ENCODE measurements at regions not wholly inside any gene's neighbourhood (a gene's known extent, or its start where the extent isn't known, plus 50 kb on each side); places are given as distances from the start of the nearest gene placed in this dataset.

DNA sequence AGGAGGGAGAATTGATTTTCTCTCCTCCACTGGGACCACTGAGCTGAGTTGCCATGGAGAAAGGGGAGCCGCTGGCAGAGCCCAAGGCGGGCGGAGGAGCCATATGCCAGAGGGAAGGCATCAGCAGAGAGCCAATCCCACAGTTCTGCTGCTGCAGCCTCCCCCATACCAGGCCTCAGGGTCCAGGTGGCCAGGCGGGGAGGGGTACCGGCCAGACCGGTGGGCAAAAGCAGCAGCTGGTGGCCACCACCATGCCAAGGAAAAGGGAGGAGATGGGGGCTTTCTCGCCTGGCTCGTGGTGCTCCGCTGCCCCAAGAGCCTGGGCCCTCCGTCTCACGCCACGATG lies 72.8 kb downstream of the PITPNM2 start:
- H3K27ac ChIP-seq (ENCODE audit: low read depth in 2 of 2, low read length in 2 of 2) = no peak overlapping the region
- H3K36me3 ChIP-seq (ENCODE audit: control insufficient read depth in 2 of 2, insufficient read depth in 2 of 2, low read length in 2 of 2) = no peaks in the 10 kb centered on the region
- H3K9ac ChIP-seq (ENCODE audit: low read depth in 1 of 2, low read length in 2 of 2) = no peak overlapping the region
- H3K4me3 ChIP-seq (ENCODE audit: low read length in 2 of 2) = no peak overlapping the region
- peaks cover 6 to 13% of the 10 kb centered on the region in 2 donors for H3K4me1 ChIP-seq (ENCODE audit: control insufficient read depth in 2 of 2, insufficient read depth in 2 of 2, low read length in 2 of 2)
- H3K9me3 ChIP-seq (ENCODE audit: control insufficient read depth in 2 of 2, low read length in 2 of 2) = no peaks in the 10 kb centered on the region
- no peaks in the 10 kb centered on the region for H3K27me3 ChIP-seq (ENCODE audit: control insufficient read depth in 2 of 2, insufficient read depth in 2 of 2, low read length in 2 of 2)

DNA sequence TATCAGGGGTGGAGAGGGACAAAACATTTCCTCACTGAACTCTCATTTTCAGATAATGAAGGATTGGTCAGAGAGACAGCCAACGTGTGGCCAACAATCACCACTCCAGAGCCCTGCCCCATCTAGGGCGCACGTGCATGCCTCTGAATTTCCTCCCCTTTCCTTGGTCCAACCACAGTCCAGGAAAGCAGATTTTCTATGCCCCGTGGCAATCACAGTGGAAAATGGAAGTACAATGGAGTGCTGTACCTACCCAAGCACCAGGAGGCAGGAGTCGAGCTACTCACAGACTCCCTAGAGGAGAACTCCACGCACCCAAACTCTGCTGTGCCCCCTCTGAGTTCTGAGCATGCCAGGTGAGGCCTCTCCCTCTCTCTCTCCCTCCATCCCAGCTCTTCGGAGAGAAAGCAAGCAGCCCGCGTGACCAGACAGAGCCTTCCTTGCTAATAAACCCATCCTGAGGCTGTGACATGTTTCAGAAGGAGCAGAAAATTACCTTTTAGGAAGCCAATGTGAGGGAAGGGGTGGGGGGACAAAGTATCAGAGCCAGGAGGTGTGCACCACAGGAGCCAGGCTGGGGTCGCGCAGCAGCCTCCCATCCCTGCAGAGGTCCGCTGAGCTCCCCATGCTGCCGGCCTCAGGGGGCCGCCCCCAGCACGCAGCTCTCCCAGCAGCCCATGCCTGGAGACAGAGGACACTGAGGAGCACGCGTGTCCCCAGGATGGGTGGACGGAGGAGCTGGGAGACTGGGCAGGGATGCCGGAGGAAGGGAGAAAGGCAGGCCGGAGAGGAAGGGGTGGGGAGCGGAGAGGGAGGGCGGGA lies 73.4 kb downstream of the PITPNM2 start:
- Histone ChIP-seq H3K36me3 (ENCODE audit: control insufficient read depth in 2 of 2, insufficient read depth in 2 of 2, low read length in 2 of 2) (no peaks in the 10 kb centered on the region), H3K27me3 (ENCODE audit: control insufficient read depth in 2 of 2, insufficient read depth in 2 of 2, low read length in 2 of 2) (no peaks in the 10 kb centered on the region), H3K4me3 (ENCODE audit: low read length in 2 of 2) (no peak overlapping the region), H3K9me3 (ENCODE audit: control insufficient read depth in 2 of 2, low read length in 2 of 2) (no peaks in the 10 kb centered on the region), H3K9ac (ENCODE audit: low read depth in 1 of 2, low read length in 2 of 2) (no peak overlapping the region), H3K4me1 (ENCODE audit: control insufficient read depth in 2 of 2, insufficient read depth in 2 of 2, low read length in 2 of 2) (peaks cover 6 to 13% of the 10 kb centered on the region in 2 donors), H3K27ac (ENCODE audit: low read depth in 2 of 2, low read length in 2 of 2) (peak overlapping the region in 1 of 2 donors; percentile 40)

DNA sequence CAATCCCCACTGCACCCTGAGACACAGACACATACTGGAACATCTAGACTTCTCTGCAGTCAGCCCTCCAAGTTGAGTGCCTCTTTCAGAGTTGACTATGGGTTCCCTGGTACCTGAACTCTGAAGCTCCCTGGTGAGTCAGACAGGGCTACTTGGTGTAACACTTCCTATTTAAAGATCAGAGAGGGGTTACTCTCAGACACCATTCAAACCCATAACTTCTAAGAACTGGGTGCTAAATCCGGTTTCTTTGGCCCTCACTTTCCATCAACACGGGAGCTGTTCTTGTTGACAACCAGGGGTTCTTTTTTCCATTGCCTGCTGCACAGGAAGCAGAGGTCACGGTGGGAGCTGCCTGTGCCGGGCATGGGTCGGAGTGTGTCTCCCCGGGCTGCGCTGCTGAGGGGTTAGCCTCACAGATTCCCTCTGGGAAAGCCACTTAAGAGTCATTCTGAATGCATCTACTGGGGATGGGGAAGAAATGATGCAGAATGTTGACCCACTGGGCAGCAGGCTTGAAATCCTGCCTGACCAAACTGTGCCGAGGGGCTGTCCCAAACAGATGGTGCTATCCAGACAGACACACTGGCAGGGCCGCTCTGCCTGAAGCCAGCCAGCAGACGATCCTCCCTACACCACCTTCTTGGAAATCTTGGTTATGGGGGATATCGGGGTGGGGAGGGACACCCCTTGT lies 74.1 kb downstream of the PITPNM2 start:
- Histone ChIP-seq H3K27ac (ENCODE audit: low read depth in 2 of 2, low read length in 2 of 2) (peak overlapping the region; percentile 10 to 75), H3K9ac (ENCODE audit: low read depth in 1 of 2, low read length in 2 of 2) (no peak overlapping the region), H3K36me3 (ENCODE audit: control insufficient read depth in 2 of 2, insufficient read depth in 2 of 2, low read length in 2 of 2) (no peaks in the 10 kb centered on the region), H3K9me3 (ENCODE audit: control insufficient read depth in 2 of 2, low read length in 2 of 2) (no peaks in the 10 kb centered on the region), H3K27me3 (ENCODE audit: control insufficient read depth in 2 of 2, insufficient read depth in 2 of 2, low read length in 2 of 2) (no peaks in the 10 kb centered on the region), H3K4me3 (ENCODE audit: low read length in 2 of 2) (no peak overlapping the region), H3K4me1 (ENCODE audit: control insufficient read depth in 2 of 2, insufficient read depth in 2 of 2, low read length in 2 of 2) (peaks cover 6 to 13% of the 10 kb centered on the region in 2 donors)

DNA sequence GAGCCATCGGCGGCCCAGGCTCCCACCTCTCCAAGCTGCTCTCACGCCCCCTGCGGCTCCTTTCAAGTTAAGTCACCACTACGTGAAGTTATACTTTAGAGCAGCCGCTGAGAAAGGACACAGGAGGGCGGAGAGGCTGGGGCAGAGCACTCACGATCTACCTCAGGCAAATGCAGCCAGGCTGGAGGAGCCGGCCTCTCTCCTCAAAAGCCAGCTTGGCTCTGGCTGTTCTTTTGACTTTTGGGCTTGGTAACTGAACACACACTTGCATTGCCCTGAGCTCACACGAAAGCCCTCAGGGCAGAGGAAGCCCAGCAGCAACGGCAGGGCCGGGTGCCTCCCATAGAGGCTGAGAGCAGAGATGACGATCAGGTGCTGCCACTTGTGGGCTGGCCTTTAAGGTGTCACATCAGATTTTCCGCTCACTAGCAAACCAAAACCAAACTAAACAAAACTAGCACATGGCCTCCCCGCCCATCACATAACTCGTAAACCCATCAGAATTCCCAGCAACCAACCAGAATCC lies 75.2 kb downstream of the PITPNM2 start:
- no peaks in the 10 kb centered on the region for H3K9me3 ChIP-seq (ENCODE audit: control insufficient read depth in 2 of 2, low read length in 2 of 2)
- peak overlapping the region; percentile 16 to 34 for H3K9ac ChIP-seq (ENCODE audit: low read depth in 1 of 2, low read length in 2 of 2)
- H3K36me3 ChIP-seq (ENCODE audit: control insufficient read depth in 2 of 2, insufficient read depth in 2 of 2, low read length in 2 of 2) = no peaks in the 10 kb centered on the region
- H3K4me1 ChIP-seq (ENCODE audit: control insufficient read depth in 2 of 2, insufficient read depth in 2 of 2, low read length in 2 of 2) = peaks cover 6 to 18% of the 10 kb centered on the region in 2 donors
- H3K27me3 ChIP-seq (ENCODE audit: control insufficient read depth in 2 of 2, insufficient read depth in 2 of 2, low read length in 2 of 2) = no peaks in the 10 kb centered on the region
- peak overlapping the region; percentile 21 to 54 for H3K4me3 ChIP-seq (ENCODE audit: low read length in 2 of 2)
- H3K27ac ChIP-seq (ENCODE audit: low read depth in 2 of 2, low read length in 2 of 2) = peak overlapping the region; percentile 10 to 75

DNA sequence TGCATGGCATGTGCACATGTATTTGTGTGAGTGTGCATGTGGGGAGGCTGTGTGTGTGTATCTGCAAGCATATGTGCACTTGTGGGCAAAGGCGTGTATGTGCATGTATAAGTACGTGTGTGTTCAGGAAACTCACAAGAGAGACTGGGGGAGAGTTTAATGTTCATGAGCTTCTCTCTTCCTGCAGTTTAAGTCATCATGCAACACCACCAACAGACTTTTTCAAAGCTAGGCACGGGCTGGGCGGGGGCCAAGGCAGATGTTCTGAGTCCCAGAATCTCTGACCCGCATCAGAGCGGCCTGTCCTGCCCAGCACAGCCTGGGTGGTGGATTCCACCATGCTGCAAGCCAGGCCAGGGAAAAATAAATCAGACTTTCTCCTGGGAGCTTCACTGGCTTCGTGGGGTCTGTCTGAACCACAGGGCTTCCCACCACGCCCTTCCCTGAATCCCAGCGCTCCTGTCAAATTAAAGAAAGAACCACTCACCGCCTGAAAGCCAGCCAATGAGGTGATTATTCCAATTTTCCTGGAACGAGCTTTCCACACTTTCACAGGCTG lies 75.7 kb downstream of the PITPNM2 start:
- peaks cover 6 to 19% of the 10 kb centered on the region in 2 donors for H3K4me1 ChIP-seq (ENCODE audit: control insufficient read depth in 2 of 2, insufficient read depth in 2 of 2, low read length in 2 of 2)
- H3K27me3 ChIP-seq (ENCODE audit: control insufficient read depth in 2 of 2, insufficient read depth in 2 of 2, low read length in 2 of 2) = no peaks in the 10 kb centered on the region
- no peaks in the 10 kb centered on the region for H3K9me3 ChIP-seq (ENCODE audit: control insufficient read depth in 2 of 2, low read length in 2 of 2)
- no peaks in the 10 kb centered on the region for H3K36me3 ChIP-seq (ENCODE audit: control insufficient read depth in 2 of 2, insufficient read depth in 2 of 2, low read length in 2 of 2)
- H3K9ac ChIP-seq (ENCODE audit: low read depth in 1 of 2, low read length in 2 of 2) = peak overlapping the region; percentile 16 to 34
- H3K4me3 ChIP-seq (ENCODE audit: low read length in 2 of 2) = peak overlapping the region in 1 of 2 donors; percentile 54
- peak overlapping the region in 1 of 2 donors; percentile 75 for H3K27ac ChIP-seq (ENCODE audit: low read depth in 2 of 2, low read length in 2 of 2)

DNA sequence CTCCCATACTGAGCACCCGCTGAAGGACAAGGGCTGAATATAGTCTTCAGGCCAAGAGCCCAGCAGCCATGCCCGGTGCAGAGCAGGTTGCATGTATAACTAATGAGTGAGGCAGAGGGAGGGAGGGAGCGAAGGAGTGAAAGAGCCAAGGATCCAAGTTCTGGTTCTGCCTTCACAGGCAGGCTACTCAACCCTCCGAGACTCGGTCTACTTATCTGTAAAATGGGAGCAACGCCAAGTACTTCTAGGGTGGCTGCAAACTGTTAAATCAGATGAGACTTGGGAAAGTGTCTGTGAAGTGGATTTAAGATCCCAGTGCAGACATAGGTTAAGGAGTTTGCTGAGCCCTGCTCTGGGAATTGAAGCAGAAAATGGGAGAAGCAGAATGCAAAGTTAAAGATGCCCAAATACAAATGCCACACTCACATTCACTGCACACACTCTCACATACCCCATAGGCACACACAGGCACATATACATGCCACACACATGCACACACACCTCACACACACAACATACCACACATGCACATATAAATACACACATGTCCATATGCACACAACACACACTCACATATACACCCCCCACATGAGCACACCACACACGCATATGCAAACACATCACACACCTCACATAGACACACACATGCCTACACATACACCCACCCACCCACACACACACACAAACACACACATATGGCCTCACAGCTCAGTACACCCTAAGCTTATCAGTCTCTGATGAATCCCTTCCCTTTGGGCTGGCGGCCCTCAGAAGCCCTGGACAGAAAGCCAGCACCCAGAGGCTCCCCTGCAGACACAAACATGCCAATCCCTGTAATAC lies 76.7 kb downstream of the PITPNM2 start:
- no peak overlapping the region for H3K27ac ChIP-seq (ENCODE audit: low read depth in 2 of 2, low read length in 2 of 2)
- peaks cover 6 to 19% of the 10 kb centered on the region in 2 donors for H3K4me1 ChIP-seq (ENCODE audit: control insufficient read depth in 2 of 2, insufficient read depth in 2 of 2, low read length in 2 of 2)
- no peak overlapping the region for H3K9ac ChIP-seq (ENCODE audit: low read depth in 1 of 2, low read length in 2 of 2)
- no peaks in the 10 kb centered on the region for H3K36me3 ChIP-seq (ENCODE audit: control insufficient read depth in 2 of 2, insufficient read depth in 2 of 2, low read length in 2 of 2)
- H3K9me3 ChIP-seq (ENCODE audit: control insufficient read depth in 2 of 2, low read length in 2 of 2) = no peaks in the 10 kb centered on the region
- H3K27me3 ChIP-seq (ENCODE audit: control insufficient read depth in 2 of 2, insufficient read depth in 2 of 2, low read length in 2 of 2) = no peaks in the 10 kb centered on the region
- no peak overlapping the region for H3K4me3 ChIP-seq (ENCODE audit: low read length in 2 of 2)

DNA sequence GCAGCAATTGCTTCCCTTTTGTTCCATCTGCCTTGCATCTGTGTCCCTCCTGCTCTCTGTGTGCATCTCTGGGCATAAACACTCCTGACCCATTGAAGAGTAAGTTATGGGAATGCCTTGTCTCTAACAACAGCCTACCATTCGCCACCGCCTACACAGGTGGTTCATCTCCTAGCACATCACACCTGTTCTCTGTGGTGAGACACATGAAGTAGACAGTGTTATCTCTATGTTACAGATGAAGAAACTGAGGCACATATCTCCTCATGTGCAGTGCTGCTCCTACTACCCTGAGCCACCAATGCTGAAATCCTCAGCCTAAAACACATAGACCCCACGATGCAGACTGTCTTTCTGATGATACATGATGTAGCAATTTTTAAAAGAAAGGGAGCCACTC lies 77.6 kb downstream of the PITPNM2 start:
- no peak overlapping the region for H3K27ac ChIP-seq (ENCODE audit: low read depth in 2 of 2, low read length in 2 of 2)
- no peaks in the 10 kb centered on the region for H3K36me3 ChIP-seq (ENCODE audit: control insufficient read depth in 2 of 2, insufficient read depth in 2 of 2, low read length in 2 of 2)
- H3K4me1 ChIP-seq (ENCODE audit: control insufficient read depth in 2 of 2, insufficient read depth in 2 of 2, low read length in 2 of 2) = peaks cover 6 to 19% of the 10 kb centered on the region in 2 donors

DNA sequence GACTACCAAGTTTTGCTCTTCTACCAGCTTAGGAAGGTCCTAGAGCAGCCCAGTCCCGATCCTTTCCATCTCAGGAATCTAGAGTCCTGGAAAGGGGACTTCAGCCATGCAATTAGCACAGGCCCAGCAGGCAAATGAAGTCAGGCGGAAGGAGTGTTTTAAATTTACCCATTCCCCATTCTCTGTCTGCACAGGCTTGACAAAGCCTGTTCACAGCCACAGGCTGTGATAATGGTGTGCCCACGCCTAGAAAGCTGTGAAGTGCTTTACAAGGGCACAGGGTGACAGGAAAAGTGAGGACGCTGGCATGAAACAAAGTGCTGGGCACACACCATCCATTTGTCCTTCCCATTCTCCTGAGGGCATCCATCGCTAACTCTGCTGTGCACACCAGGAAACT lies 79.0 kb downstream of the PITPNM2 start:
- H3K27ac ChIP-seq (ENCODE audit: low read depth in 2 of 2, low read length in 2 of 2) = peak overlapping the region in 1 of 2 donors; percentile 29
- peaks cover 6 to 18% of the 10 kb centered on the region in 2 donors for H3K4me1 ChIP-seq (ENCODE audit: control insufficient read depth in 2 of 2, insufficient read depth in 2 of 2, low read length in 2 of 2)

More for the DNA sequence above, 77.6 kb downstream of the PITPNM2 start:
- H3K9me3 ChIP-seq (ENCODE audit: control insufficient read depth in 2 of 2, low read length in 2 of 2) = no peaks in the 10 kb centered on the region
- H3K9ac ChIP-seq (ENCODE audit: low read depth in 1 of 2, low read length in 2 of 2) = no peak overlapping the region
- H3K4me3 ChIP-seq (ENCODE audit: low read length in 2 of 2) = no peak overlapping the region
- no peaks in the 10 kb centered on the region for H3K27me3 ChIP-seq (ENCODE audit: control insufficient read depth in 2 of 2, insufficient read depth in 2 of 2, low read length in 2 of 2)

DNA sequence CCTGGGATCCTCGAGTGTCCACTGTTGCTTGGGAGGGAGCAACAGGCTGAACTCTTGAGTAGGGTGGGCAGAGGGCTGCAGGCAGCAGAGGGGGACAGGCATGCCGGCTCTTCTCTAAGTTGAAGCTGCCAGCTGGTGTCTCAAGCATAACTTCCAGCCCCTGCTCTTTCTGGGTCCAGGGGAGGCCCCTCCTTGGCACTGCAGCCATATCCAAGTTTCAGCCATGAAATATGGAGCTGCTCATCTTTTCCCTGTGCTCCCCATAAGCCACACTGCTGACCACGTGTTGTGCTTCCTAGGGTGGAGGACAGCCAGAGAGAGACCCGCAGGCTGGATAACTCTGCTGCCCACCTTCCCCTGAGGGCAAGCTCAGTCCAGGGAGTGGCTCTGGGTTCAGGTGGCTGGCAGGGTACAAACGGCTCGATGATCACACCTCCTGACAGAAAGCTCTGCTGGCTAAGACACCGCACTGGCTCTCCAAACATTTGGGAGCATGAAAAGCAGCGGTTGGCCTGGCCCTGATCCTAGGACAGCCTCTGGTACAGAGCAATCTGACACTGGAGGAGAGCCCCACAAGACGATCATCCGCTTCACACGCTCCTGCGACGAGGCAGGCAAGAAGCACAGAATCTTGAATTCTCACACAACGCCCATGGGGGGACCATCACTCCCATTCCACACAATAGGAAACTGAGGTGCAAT lies 79.6 kb downstream of the PITPNM2 start:
- H3K4me1 ChIP-seq (ENCODE audit: control insufficient read depth in 2 of 2, insufficient read depth in 2 of 2, low read length in 2 of 2) = peaks cover 6 to 13% of the 10 kb centered on the region in 2 donors
- peak overlapping the region; percentile 31 to 59 for H3K27ac ChIP-seq (ENCODE audit: low read depth in 2 of 2, low read length in 2 of 2)

More for the DNA sequence above, 79.0 kb downstream of the PITPNM2 start:
- no peaks in the 10 kb centered on the region for H3K9me3 ChIP-seq (ENCODE audit: control insufficient read depth in 2 of 2, low read length in 2 of 2)
- no peak overlapping the region for H3K9ac ChIP-seq (ENCODE audit: low read depth in 1 of 2, low read length in 2 of 2)
- H3K36me3 ChIP-seq (ENCODE audit: control insufficient read depth in 2 of 2, insufficient read depth in 2 of 2, low read length in 2 of 2) = no peaks in the 10 kb centered on the region
- no peaks in the 10 kb centered on the region for H3K27me3 ChIP-seq (ENCODE audit: control insufficient read depth in 2 of 2, insufficient read depth in 2 of 2, low read length in 2 of 2)
- H3K4me3 ChIP-seq (ENCODE audit: low read length in 2 of 2) = no peak overlapping the region

More for the DNA sequence above, 79.6 kb downstream of the PITPNM2 start:
- Histone ChIP-seq H3K27me3 (ENCODE audit: control insufficient read depth in 2 of 2, insufficient read depth in 2 of 2, low read length in 2 of 2) (no peaks in the 10 kb centered on the region), H3K9ac (ENCODE audit: low read depth in 1 of 2, low read length in 2 of 2) (no peak overlapping the region), H3K36me3 (ENCODE audit: control insufficient read depth in 2 of 2, insufficient read depth in 2 of 2, low read length in 2 of 2) (no peaks in the 10 kb centered on the region), H3K9me3 (ENCODE audit: control insufficient read depth in 2 of 2, low read length in 2 of 2) (no peaks in the 10 kb centered on the region), H3K4me3 (ENCODE audit: low read length in 2 of 2) (no peak overlapping the region)

All from mucosa of rectum (tissue), 2 donors.